CD8-positive, alpha-beta memory T cell (primary cell): ENCODE measurements at regions not wholly inside any gene's neighbourhood (a gene's known extent, or its start where the extent isn't known, plus 50 kb on each side); places are given as distances from the start of the nearest gene placed in this dataset.

Source experiments
- CTCF ChIA-PET: fragments of 350-600 bp; sonication (Branson Sonifier 250); formaldehyde crosslinking; loops from one replicate; lab custom pipeline; 2021; ENCODE audit warnings: antibody characterized with exemption; lab: Charles Lee
- POLR2A ChIA-PET: fragments of 350-600 bp; sonication (Branson Sonifier 250); formaldehyde crosslinking; loops from one replicate; lab custom pipeline; 2021; ENCODE audit warnings: antibody characterized with exemption; lab: Charles Lee
- DNase-seq, 5 donors: peaks; one replicate each; pipeline versions ENCODE4 v3.0.0 to v3.0.0-alpha.2; 2020 to 2022; ENCODE audit warnings: mixed read lengths in 1 of 5
- H3K27ac ChIP-seq: one replicate; pipeline ENCODE4 v1.7.0; 2013; ENCODE audit warnings: low read depth, mild to moderate bottlenecking, low read length, moderate library complexity
- H3K27me3 ChIP-seq: 2 replicates; pipeline ENCODE4 v1.7.0; 2013; ENCODE audit warnings: low read length, mild to moderate bottlenecking; ENCODE audit not compliant: insufficient read depth, poor library complexity, severe bottlenecking
- H3K36me3 ChIP-seq: 2 replicates; pipeline ENCODE4 v1.7.0; 2013; ENCODE audit warnings: mild to moderate bottlenecking, low read length, moderate library complexity; ENCODE audit not compliant: insufficient read depth
- H3K4me1 ChIP-seq: 2 replicates; pipeline ENCODE4 v1.7.0; 2013; ENCODE audit warnings: mild to moderate bottlenecking, low read length, moderate library complexity; ENCODE audit not compliant: insufficient read depth
- H3K4me3 ChIP-seq: 2 replicates; pipeline ENCODE4 v1.7.0; 2013; ENCODE audit warnings: mild to moderate bottlenecking, low read length
- H3K9me3 ChIP-seq: 2 replicates; pipeline ENCODE4 v1.7.0; 2013; ENCODE audit warnings: mild to moderate bottlenecking, low read length
- H3K27ac Mint-ChIP-seq, 8 donors: one replicate each; pipeline ENCODE4 v1.8.0; 2020 to 2021; ENCODE audit warnings: mixed read lengths in 8 of 8, mild to moderate bottlenecking in 6 of 8, inconsistent platforms in 3 of 8, moderate library complexity in 3 of 8
- H3K27me3 Mint-ChIP-seq, 2 donors: one replicate each; pipeline ENCODE4 v1.8.0; 2020 to 2021; ENCODE audit warnings: mixed read lengths in 2 of 2, mild to moderate bottlenecking in 1 of 2, moderate library complexity in 1 of 2
- H3K36me3 Mint-ChIP-seq, 3 donors: one replicate each; pipeline ENCODE4 v1.8.0; 2020 to 2021; ENCODE audit warnings: mixed read lengths in 3 of 3, inconsistent platforms in 1 of 3, mild to moderate bottlenecking in 1 of 3
- H3K4me1 Mint-ChIP-seq, 3 donors: one replicate each; pipeline ENCODE4 v1.8.0; 2020 to 2021; ENCODE audit warnings: mixed read lengths in 3 of 3, inconsistent platforms in 1 of 3, mild to moderate bottlenecking in 1 of 3
- H3K4me3 Mint-ChIP-seq, 7 donors: one replicate each; pipeline ENCODE4 v1.8.0; 2020 to 2021; ENCODE audit warnings: mixed read lengths in 7 of 7, mild to moderate bottlenecking in 6 of 7, moderate library complexity in 4 of 7, inconsistent platforms in 2 of 7
- H3K9me3 Mint-ChIP-seq, 5 donors: one replicate each; pipeline ENCODE4 v1.8.0; 2020 to 2022; ENCODE audit warnings: mixed read lengths in 5 of 5, mild to moderate bottlenecking in 3 of 5, moderate library complexity in 2 of 5, inconsistent platforms in 1 of 5

GRCh38 chr2:36255863-36256262 lies 99.7 kb upstream of the CRIM1 start:
- no peak for DNase-seq
- H3K4me3 ChIP-seq: no peak overlapping the region
- H3K9me3 Mint-ChIP-seq: no peaks in the 10 kb centered on the region
- H3K27me3 Mint-ChIP-seq: peaks cover 0 to 7% of the 10 kb centered on the region in 2 donors
- no peaks in the 10 kb centered on the region for H3K9me3 ChIP-seq
- no peak overlapping the region for H3K27ac Mint-ChIP-seq
- no peak overlapping the region for H3K27ac ChIP-seq
- peaks cover 0 to 7% (median 0%) of the 10 kb centered on the region in 3 donors for H3K36me3 Mint-ChIP-seq
- H3K4me1 Mint-ChIP-seq: no peaks in the 10 kb centered on the region
- H3K27me3 ChIP-seq: no peaks in the 10 kb centered on the region
- H3K4me1 ChIP-seq: no peaks in the 10 kb centered on the region
- ChIA-PET CTCF (no interaction called here), POLR2A (no interaction called here)
- no peak overlapping the region for H3K4me3 Mint-ChIP-seq
- no peaks in the 10 kb centered on the region for H3K36me3 ChIP-seq

- H3K4me1 ChIP-seq: peaks cover 1% of the 10 kb centered on the region
- DNase-seq: no peak
- peaks cover 4 to 9% (median 7%) of the 10 kb centered on the region in 3 donors for H3K4me1 Mint-ChIP-seq
- no peaks in the 10 kb centered on the region for H3K27me3 ChIP-seq
- H3K4me3 ChIP-seq: no peak overlapping the region
- no peak overlapping the region for H3K27ac Mint-ChIP-seq
- H3K9me3 Mint-ChIP-seq: no peaks in the 10 kb centered on the region
- H3K4me3 Mint-ChIP-seq: no peak overlapping the region
- H3K36me3 Mint-ChIP-seq: peaks cover 0 to 4% (median 0%) of the 10 kb centered on the region in 3 donors
- no peaks in the 10 kb centered on the region for H3K9me3 ChIP-seq
- H3K27me3 Mint-ChIP-seq: peaks cover 0 to 7% of the 10 kb centered on the region in 2 donors
- no peaks in the 10 kb centered on the region for H3K36me3 ChIP-seq
- no peak overlapping the region for H3K27ac ChIP-seq
- ChIA-PET CTCF (no interaction called here), POLR2A (no interaction called here)
Measured at GRCh38 chr2:36253086-36253485, 102.5 kb upstream of the CRIM1 start.

GRCh38 chr2:36246320-36246990 lies 109.1 kb upstream of the CRIM1 start:
- H3K4me3 ChIP-seq: no peak overlapping the region
- Mint-ChIP-seq H3K4me1 (peaks cover 60 to 75% (median 71%) of the 10 kb centered on the region in 3 donors), H3K27me3 (no peaks in the 10 kb centered on the region), H3K4me3 (peak overlapping the region; percentile 42 to 76 (median 59)), H3K27ac (peak overlapping the region; percentile 0 to 85 (median 50)), H3K36me3 (no peaks in the 10 kb centered on the region), H3K9me3 (peaks cover 0 to 2% (median 0%) of the 10 kb centered on the region in 5 donors)
- H3K27ac ChIP-seq: no peak overlapping the region
- peak in 2 of 5 donors; percentile 74 to 77 for DNase-seq
- peaks cover 49% of the 10 kb centered on the region for H3K4me1 ChIP-seq
- ChIA-PET CTCF (interaction anchor here (1.4 kb wide), 1 partner anchor 106 kb away, joined by 4 read pairs; no protein-coding TSS in a partner anchor), POLR2A (no interaction called here)
- no peaks in the 10 kb centered on the region for H3K9me3 ChIP-seq
- no peaks in the 10 kb centered on the region for H3K36me3 ChIP-seq
- H3K27me3 ChIP-seq: no peaks in the 10 kb centered on the region

GRCh38 chr2:36245651-36246050 lies 109.9 kb upstream of the CRIM1 start:
- DNase-seq: peak in 1 of 5 donors; percentile 1
- H3K9me3 ChIP-seq: no peaks in the 10 kb centered on the region
- H3K27me3 Mint-ChIP-seq: no peaks in the 10 kb centered on the region
- H3K36me3 Mint-ChIP-seq: no peaks in the 10 kb centered on the region
- H3K9me3 Mint-ChIP-seq: peaks cover 0 to 2% (median 0%) of the 10 kb centered on the region in 5 donors
- H3K27ac Mint-ChIP-seq: peak overlapping the region in 2 of 8 donors; percentile 12 to 32
- CTCF ChIA-PET: no interaction called here
- peaks cover 57% of the 10 kb centered on the region for H3K4me1 ChIP-seq
- H3K4me3 ChIP-seq: no peak overlapping the region
- no peaks in the 10 kb centered on the region for H3K36me3 ChIP-seq
- H3K4me3 Mint-ChIP-seq: peak overlapping the region in 5 of 7 donors; percentile 24 to 59 (median 49)
- POLR2A ChIA-PET: no interaction called here
- no peak overlapping the region for H3K27ac ChIP-seq
- H3K4me1 Mint-ChIP-seq: peaks cover 67 to 83% (median 79%) of the 10 kb centered on the region in 3 donors
- no peaks in the 10 kb centered on the region for H3K27me3 ChIP-seq

- H3K27me3 ChIP-seq: no peaks in the 10 kb centered on the region
- ChIA-PET POLR2A (no interaction called here), CTCF (no interaction called here)
- H3K4me1 Mint-ChIP-seq: peaks cover 78 to 97% (median 79%) of the 10 kb centered on the region in 3 donors
- no peaks in the 10 kb centered on the region for H3K27me3 Mint-ChIP-seq
- H3K4me1 ChIP-seq: peaks cover 41% of the 10 kb centered on the region
- no peaks in the 10 kb centered on the region for H3K9me3 ChIP-seq
- H3K9me3 Mint-ChIP-seq: peaks cover 0 to 3% (median 0%) of the 10 kb centered on the region in 5 donors
- no peak for DNase-seq
- no peaks in the 10 kb centered on the region for H3K36me3 Mint-ChIP-seq
- no peak overlapping the region for H3K27ac ChIP-seq
- H3K4me3 Mint-ChIP-seq: no peak overlapping the region
- no peak overlapping the region for H3K4me3 ChIP-seq
- no peak overlapping the region for H3K27ac Mint-ChIP-seq
- no peaks in the 10 kb centered on the region for H3K36me3 ChIP-seq
Measured at GRCh38 chr2:36238106-36238505, 117.5 kb upstream of the CRIM1 start.

- Histone ChIP-seq H3K4me1 (peaks cover 25% of the 10 kb centered on the region), H3K4me3 (no peak overlapping the region), H3K9me3 (no peaks in the 10 kb centered on the region), H3K27me3 (no peaks in the 10 kb centered on the region), H3K36me3 (no peaks in the 10 kb centered on the region), H3K27ac (no peak overlapping the region)
- peaks cover 56 to 75% (median 57%) of the 10 kb centered on the region in 3 donors for H3K4me1 Mint-ChIP-seq
- peaks cover 0 to 3% (median 0%) of the 10 kb centered on the region in 5 donors for H3K9me3 Mint-ChIP-seq
- no peaks in the 10 kb centered on the region for H3K36me3 Mint-ChIP-seq
- DNase-seq: peak in 1 of 5 donors; percentile 15
- no peaks in the 10 kb centered on the region for H3K27me3 Mint-ChIP-seq
- ChIA-PET CTCF (no interaction called here), POLR2A (no interaction called here)
- H3K27ac Mint-ChIP-seq: no peak overlapping the region
- H3K4me3 Mint-ChIP-seq: peak overlapping the region in 6 of 7 donors; percentile 5 to 40 (median 22)
Measured at GRCh38 chr2:36235882-36236281, 119.7 kb upstream of the CRIM1 start.

GRCh38 chr2:36235426-36235825 lies 120.2 kb upstream of the CRIM1 start:
- H3K4me1 Mint-ChIP-seq: peaks cover 51 to 70% (median 54%) of the 10 kb centered on the region in 3 donors
- no peak for DNase-seq
- H3K4me1 ChIP-seq: peaks cover 22% of the 10 kb centered on the region
- H3K4me3 ChIP-seq: no peak overlapping the region
- H3K4me3 Mint-ChIP-seq: peak overlapping the region in 6 of 7 donors; percentile 5 to 52 (median 27)
- H3K36me3 Mint-ChIP-seq: no peaks in the 10 kb centered on the region
- no peak overlapping the region for H3K27ac ChIP-seq
- no peaks in the 10 kb centered on the region for H3K9me3 ChIP-seq
- H3K9me3 Mint-ChIP-seq: peaks cover 0 to 3% (median 0%) of the 10 kb centered on the region in 5 donors
- ChIA-PET CTCF (no interaction called here), POLR2A (no interaction called here)
- no peaks in the 10 kb centered on the region for H3K27me3 ChIP-seq
- H3K27me3 Mint-ChIP-seq: no peaks in the 10 kb centered on the region
- H3K27ac Mint-ChIP-seq: peak overlapping the region in 1 of 8 donors; percentile 40
- no peaks in the 10 kb centered on the region for H3K36me3 ChIP-seq

- H3K27me3 Mint-ChIP-seq: peaks cover 0 to 2% of the 10 kb centered on the region in 2 donors
Measured at GRCh38 chr2:36223259-36223658, 132.3 kb upstream of the CRIM1 start.

More at GRCh38 chr2:36223259-36223658, 132.3 kb upstream of the CRIM1 start:
- no peak overlapping the region for H3K4me3 Mint-ChIP-seq
- Histone ChIP-seq H3K9me3 (no peaks in the 10 kb centered on the region), H3K4me1 (no peaks in the 10 kb centered on the region), H3K27ac (no peak overlapping the region), H3K27me3 (no peaks in the 10 kb centered on the region), H3K4me3 (no peak overlapping the region), H3K36me3 (no peaks in the 10 kb centered on the region)
- no peaks in the 10 kb centered on the region for H3K4me1 Mint-ChIP-seq
- H3K36me3 Mint-ChIP-seq: peaks cover 0 to 5% (median 0%) of the 10 kb centered on the region in 3 donors
- ChIA-PET CTCF (no interaction called here), POLR2A (no interaction called here)
- no peak for DNase-seq
- H3K27ac Mint-ChIP-seq: no peak overlapping the region
- H3K9me3 Mint-ChIP-seq: no peaks in the 10 kb centered on the region
